Loucy (cell line): ENCODE measurements at regions not wholly inside any gene's neighbourhood (a gene's known extent, or its start where the extent isn't known, plus 50 kb on each side); places are given as distances from the start of the nearest gene placed in this dataset.

Experiments used
- H2AFZ ChIP-seq: fragments of 200-600 bp; sonication (generic); 2 replicates; pipeline ENCODE4 v1.6.0; 2016; ENCODE audit warnings: antibody characterized with exemption, mild to moderate bottlenecking, low read length, moderate library complexity
- H3F3A ChIP-seq: fragments of 200-600 bp; 2 replicates; pipeline ENCODE4 v1.6.0; 2016; ENCODE audit warnings: antibody characterized with exemption, low read depth, mild to moderate bottlenecking
- H3K27me3 ChIP-seq: fragments of 200-600 bp; sonication (generic); 2 replicates; pipeline ENCODE4 v1.6.1; 2014; ENCODE audit warnings: low read length, mild to moderate bottlenecking; ENCODE audit not compliant: insufficient read depth, poor library complexity, severe bottlenecking
- H3K36me3 ChIP-seq: fragments of 200-600 bp; sonication (generic); 2 replicates; pipeline ENCODE4 v1.6.1; 2016; ENCODE audit warnings: low read length; ENCODE audit not compliant: insufficient read depth
- H3K4me1 ChIP-seq: fragments of 200-600 bp; sonication (generic); 2 replicates; pipeline ENCODE4 v1.5.1; 2014; ENCODE audit warnings: low read length, mild to moderate bottlenecking; ENCODE audit not compliant: insufficient read depth, poor library complexity, severe bottlenecking
- H3K4me2 ChIP-seq: fragments of 200-600 bp; sonication (generic); 2 replicates; pipeline ENCODE4 v1.6.0; 2014; ENCODE audit warnings: antibody characterized with exemption, low read length, low read depth, mild to moderate bottlenecking; ENCODE audit not compliant: poor library complexity, severe bottlenecking
- H3K4me3 ChIP-seq: fragments of 200-600 bp; sonication (generic); 2 replicates; pipeline ENCODE4 v1.5.1; 2014; ENCODE audit warnings: low read length, mild to moderate bottlenecking, mixed read lengths; ENCODE audit not compliant: poor library complexity, severe bottlenecking
- H3K79me2 ChIP-seq: fragments of 200-600 bp; sonication (generic); 2 replicates; pipeline ENCODE4 v1.6.1; 2014; ENCODE audit warnings: low read length; ENCODE audit not compliant: insufficient read depth
- H3K9ac ChIP-seq: fragments of 200-600 bp; sonication (generic); 2 replicates; pipeline ENCODE4 v1.6.0; 2014; ENCODE audit warnings: mild to moderate bottlenecking, low read depth, low read length, moderate library complexity; ENCODE audit not compliant: poor library complexity, severe bottlenecking
- H3K9me2 ChIP-seq: fragments of 200-600 bp; sonication (generic); replicated peaks from 2 replicates; pipeline ENCODE4 v1.6.1; 2016; ENCODE audit warnings: low read depth, low read length, mixed read lengths
- H3K9me3 ChIP-seq: fragments of 200-600 bp; sonication (generic); 2 replicates; pipeline ENCODE4 v1.6.1; 2014; ENCODE audit warnings: mild to moderate bottlenecking, antibody characterized with exemption, low read length, low read depth; ENCODE audit not compliant: insufficient read depth
- H4K20me1 ChIP-seq: fragments of 200-600 bp; sonication (generic); 2 replicates; pipeline ENCODE4 v1.6.0; 2014; ENCODE audit warnings: antibody characterized with exemption, low read length, mild to moderate bottlenecking; ENCODE audit not compliant: insufficient read depth, poor library complexity, severe bottlenecking
- CTCF ChIP-seq: fragments of 200-600 bp; sonication (generic); conservative IDR thresholded peaks from 2 replicates; pipeline ENCODE4 v1.5.1; 2014; ENCODE audit warnings: mild to moderate bottlenecking, antibody characterized with exemption, low read length
- EZH2phosphoT487 ChIP-seq: fragments of 200-600 bp; IDR thresholded peaks from 2 replicates; pipeline ENCODE4 v1.6.1; 2018; ENCODE audit warnings: antibody characterized with exemption, mild to moderate bottlenecking, moderate library complexity, borderline replicate concordance

- no peaks in the 10 kb centered on the region for H3K36me3 ChIP-seq
- H3K79me2 ChIP-seq: no peaks in the 10 kb centered on the region
- H3K27me3 ChIP-seq: no peaks in the 10 kb centered on the region
- H3K9me3 ChIP-seq: no peaks in the 10 kb centered on the region
- no peak overlapping the region for H3K4me3 ChIP-seq
- H3K9me2 ChIP-seq: no peaks in the 10 kb centered on the region
- no peak overlapping the region for H3K4me2 ChIP-seq
- no peak overlapping the region for H3K9ac ChIP-seq
- no peak overlapping the region for H2AFZ ChIP-seq
- no peaks in the 10 kb centered on the region for H3F3A ChIP-seq
- TF ChIP-seq EZH2phosphoT487 (no peak), CTCF (no peak)
- no peaks in the 10 kb centered on the region for H4K20me1 ChIP-seq
- H3K4me1 ChIP-seq: peaks cover 4% of the 10 kb centered on the region
Measured at GRCh38 chrX:45885931-45886330, 659.3 kb downstream of the ZNF674 start.

- Histone ChIP-seq H4K20me1 (no peaks in the 10 kb centered on the region), H2AFZ (no peak overlapping the region), H3K4me2 (no peak overlapping the region), H3K79me2 (no peaks in the 10 kb centered on the region), H3K9me3 (no peaks in the 10 kb centered on the region), H3K27me3 (no peaks in the 10 kb centered on the region), H3K4me1 (peaks cover 4% of the 10 kb centered on the region), H3K9ac (no peak overlapping the region), H3K36me3 (no peaks in the 10 kb centered on the region), H3K9me2 (no peaks in the 10 kb centered on the region), H3K4me3 (no peak overlapping the region), H3F3A (no peaks in the 10 kb centered on the region)
- no peak for TF ChIP-seq CTCF
- TF ChIP-seq EZH2phosphoT487: no peak
Measured at GRCh38 chrX:45879512-45879911, 665.7 kb downstream of the ZNF674 start.

- H3K4me1 ChIP-seq: peaks cover 3% of the 10 kb centered on the region
- no peaks in the 10 kb centered on the region for H3F3A ChIP-seq
- no peaks in the 10 kb centered on the region for H3K9me3 ChIP-seq
- no peak overlapping the region for H3K9ac ChIP-seq
- no peak overlapping the region for H2AFZ ChIP-seq
- no peak for TF ChIP-seq EZH2phosphoT487
- TF ChIP-seq CTCF: no peak
- H3K79me2 ChIP-seq: no peaks in the 10 kb centered on the region
- no peak overlapping the region for H3K4me2 ChIP-seq
- H3K27me3 ChIP-seq: no peaks in the 10 kb centered on the region
- no peaks in the 10 kb centered on the region for H3K36me3 ChIP-seq
- H4K20me1 ChIP-seq: no peaks in the 10 kb centered on the region
- H3K9me2 ChIP-seq: no peaks in the 10 kb centered on the region
- no peak overlapping the region for H3K4me3 ChIP-seq
Measured at GRCh38 chrX:45876206-45876605, 669.0 kb downstream of the ZNF674 start.
